ENCODE measurements at regions not wholly inside any gene's neighbourhood (a gene's known extent, or its start where the extent isn't known, plus 50 kb on each side); places are given as distances from the start of the nearest gene placed in this dataset.

DNA sequence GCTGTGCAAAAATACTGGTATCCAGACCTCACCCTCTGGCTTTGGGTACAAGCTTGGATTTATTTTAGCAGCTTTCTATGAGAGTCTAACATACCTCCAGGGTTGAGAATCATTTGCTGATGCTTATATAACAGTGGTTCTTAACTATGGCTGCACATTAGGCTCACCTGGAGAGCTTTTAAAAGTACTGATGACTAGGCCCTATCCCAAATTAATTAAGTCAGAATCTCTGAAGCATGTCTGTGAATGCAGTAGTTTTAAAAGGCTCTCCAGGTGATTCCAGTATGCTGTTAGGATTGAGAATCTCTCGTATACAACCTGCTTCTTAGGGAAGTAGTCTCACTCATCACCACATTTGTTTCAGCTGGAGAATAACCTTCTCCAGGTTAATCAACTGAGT, 99.2 kb downstream of the PDHA2 start:
- H3K9ac ChIP-seq (ENCODE audit: control insufficient read depth, insufficient read depth, low read length): no peak overlapping the region
- H3K9me3 ChIP-seq (replicated peaks; ENCODE audit: control insufficient read depth, insufficient read depth, low read length): no peaks in the 10 kb centered on the region
- DNase-seq (ENCODE audit: low read depth, low spot score): no peak
- H3K27me3 ChIP-seq (replicated peaks in 1 of 2; ENCODE audit: control insufficient read depth in 2 of 2, insufficient read depth in 2 of 2, low read length in 1 of 2): no peaks in the 10 kb centered on the region
- ChIA-PET POLR2A (no interaction called here), RAD21 (ENCODE audit: unreplicated experiment) (no interaction called here), CTCF (no interaction called here), SMC1A (ENCODE audit: uncharacterized antibody, unreplicated experiment) (interaction anchor here (0.5 to 0.6 kb wide), 2 partner anchors 77 to 458 kb away, joined by 3 read pairs; no protein-coding TSS in a partner anchor)
- intact Hi-C loops (cut with micrococcal nuclease; ENCODE audit: unreplicated experiment) (no loop called here), in situ Hi-C loops (cut with MboI) (no loop called here)
- no peak overlapping the region for H3K4me3 ChIP-seq
- no peak for TF ChIP-seq HDAC2 (IDR thresholded peaks at IDR 0.05)
- no peak for TF ChIP-seq STAT1 (conservative IDR thresholded peaks at IDR 0.05)
- TF ChIP-seq SREBF2 (IDR thresholded peaks at IDR 0.05; ENCODE audit: low read length): no peak
- TF ChIP-seq, protein P1, sequence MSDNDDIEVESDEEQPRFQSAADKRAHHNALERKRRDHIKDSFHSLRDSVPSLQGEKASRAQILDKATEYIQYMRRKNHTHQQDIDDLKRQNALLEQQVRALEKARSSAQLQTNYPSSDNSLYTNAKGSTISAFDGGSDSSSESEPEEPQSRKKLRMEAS (IDR thresholded peaks at IDR 0.05; ENCODE audit: low read depth, low read length): no peak
- no peak overlapping the region for H2AFZ ChIP-seq (ENCODE audit: control insufficient read depth, low read depth, low read length)
- no peak for FAIRE-seq
- H4K20me1 ChIP-seq (ENCODE audit: control insufficient read depth, insufficient read depth): no peaks in the 10 kb centered on the region
- H3K4me2 ChIP-seq (ENCODE audit: control insufficient read depth, insufficient read depth): no peak overlapping the region
- ATAC-seq: no peak
- no peaks in the 10 kb centered on the region for H3K4me1 ChIP-seq (ENCODE audit: control insufficient read depth, insufficient read depth, low read length)
- no peaks in the 10 kb centered on the region for H3K79me2 ChIP-seq (ENCODE audit: control insufficient read depth, insufficient read depth, low read length)
- no peaks in the 10 kb centered on the region for H3K36me3 ChIP-seq (ENCODE audit: control insufficient read depth in 2 of 2, insufficient read depth in 2 of 2, low read length in 1 of 2)
- no TSS peak for BruUV-seq (replicated peaks)
- 24% methylated on average over 1 of the region's 1 CpG for WGBS (ENCODE audit: insufficient coverage, insufficient replicate concordance, low lambda C conversion rate, missing lambda C conversion rate)
- no peak overlapping the region for H3K27ac ChIP-seq (ENCODE audit: control insufficient read depth, insufficient read depth)

DNA sequence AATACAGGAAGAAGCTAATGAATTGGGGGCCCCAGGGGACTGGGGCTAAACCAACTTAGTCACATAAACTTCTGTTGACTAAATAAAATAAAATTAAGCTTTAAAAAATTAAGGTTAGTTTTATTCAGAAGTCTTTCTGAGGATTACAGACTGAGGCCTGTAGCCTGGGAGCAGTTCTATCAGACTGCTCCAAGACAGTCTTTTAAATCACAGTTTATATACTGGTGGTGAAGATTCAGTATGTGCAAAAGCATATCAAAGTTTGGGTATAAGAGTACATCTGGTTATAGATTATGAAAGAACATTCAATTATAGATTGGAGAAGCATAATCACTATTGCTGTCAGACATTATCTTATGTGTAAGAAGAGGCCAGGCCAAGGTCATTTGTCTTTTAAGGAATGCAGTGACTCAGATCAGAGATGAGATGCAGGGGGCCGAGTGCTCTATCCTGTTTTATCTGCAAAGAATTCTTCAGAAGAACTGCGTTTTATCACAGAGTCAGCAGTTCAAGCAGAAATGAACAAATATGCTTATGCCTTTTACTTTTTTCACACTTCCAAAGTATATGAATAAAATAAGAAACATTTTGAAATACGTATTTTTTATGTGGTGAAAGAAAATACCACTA, 109.4 kb downstream of the PDHA2 start:
- TF ChIP-seq STAT3 (IDR thresholded peaks at IDR 0.05; ENCODE audit: low read depth, low read length) (no peak), NFYA (IDR thresholded peaks at IDR 0.05; ENCODE audit: borderline replicate concordance, low read depth, low read length) (no peak), POLR2AphosphoS5 (IDR thresholded peaks at IDR 0.05; ENCODE audit: low read length) (no peak), POLR2A (IDR thresholded peaks at IDR 0.05; ENCODE audit: low read depth, low read length) (no peak)
- TF ChIP-seq, protein P2, sequence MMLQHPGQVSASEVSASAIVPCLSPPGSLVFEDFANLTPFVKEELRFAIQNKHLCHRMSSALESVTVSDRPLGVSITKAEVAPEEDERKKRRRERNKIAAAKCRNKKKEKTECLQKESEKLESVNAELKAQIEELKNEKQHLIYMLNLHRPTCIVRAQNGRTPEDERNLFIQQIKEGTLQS (IDR thresholded peaks at IDR 0.05; ENCODE audit: borderline replicate concordance, extremely low read depth, low read depth, low read length): no peak
- TF ChIP-seq, protein P3, sequence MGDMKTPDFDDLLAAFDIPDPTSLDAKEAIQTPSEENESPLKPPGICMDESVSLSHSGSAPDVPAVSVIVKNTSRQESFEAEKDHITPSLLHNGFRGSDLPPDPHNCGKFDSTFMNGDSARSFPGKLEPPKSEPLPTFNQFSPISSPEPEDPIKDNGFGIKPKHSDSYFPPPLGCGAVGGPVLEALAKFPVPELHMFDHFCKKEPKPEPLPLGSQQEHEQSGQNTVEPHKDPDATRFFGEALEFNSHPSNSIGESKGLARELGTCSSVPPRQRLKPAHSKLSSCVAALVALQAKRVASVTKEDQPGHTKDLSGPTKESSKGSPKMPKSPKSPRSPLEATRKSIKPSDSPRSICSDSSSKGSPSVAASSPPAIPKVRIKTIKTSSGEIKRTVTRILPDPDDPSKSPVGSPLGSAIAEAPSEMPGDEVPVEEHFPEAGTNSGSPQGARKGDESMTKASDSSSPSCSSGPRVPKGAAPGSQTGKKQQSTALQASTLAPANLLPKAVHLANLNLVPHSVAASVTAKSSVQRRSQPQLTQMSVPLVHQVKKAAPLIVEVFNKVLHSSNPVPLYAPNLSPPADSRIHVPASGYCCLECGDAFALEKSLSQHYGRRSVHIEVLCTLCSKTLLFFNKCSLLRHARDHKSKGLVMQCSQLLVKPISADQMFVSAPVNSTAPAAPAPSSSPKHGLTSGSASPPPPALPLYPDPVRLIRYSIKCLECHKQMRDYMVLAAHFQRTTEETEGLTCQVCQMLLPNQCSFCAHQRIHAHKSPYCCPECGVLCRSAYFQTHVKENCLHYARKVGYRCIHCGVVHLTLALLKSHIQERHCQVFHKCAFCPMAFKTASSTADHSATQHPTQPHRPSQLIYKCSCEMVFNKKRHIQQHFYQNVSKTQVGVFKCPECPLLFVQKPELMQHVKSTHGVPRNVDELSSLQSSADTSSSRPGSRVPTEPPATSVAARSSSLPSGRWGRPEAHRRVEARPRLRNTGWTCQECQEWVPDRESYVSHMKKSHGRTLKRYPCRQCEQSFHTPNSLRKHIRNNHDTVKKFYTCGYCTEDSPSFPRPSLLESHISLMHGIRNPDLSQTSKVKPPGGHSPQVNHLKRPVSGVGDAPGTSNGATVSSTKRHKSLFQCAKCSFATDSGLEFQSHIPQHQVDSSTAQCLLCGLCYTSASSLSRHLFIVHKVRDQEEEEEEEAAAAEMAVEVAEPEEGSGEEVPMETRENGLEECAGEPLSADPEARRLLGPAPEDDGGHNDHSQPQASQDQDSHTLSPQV (IDR thresholded peaks at IDR 0.05): no peak
- no peak overlapping the region for H3K4me2 ChIP-seq (ENCODE audit: control insufficient read depth, insufficient read depth)
- H3K79me2 ChIP-seq (ENCODE audit: control insufficient read depth, insufficient read depth, low read length): no peaks in the 10 kb centered on the region
- no peaks in the 10 kb centered on the region for H3K36me3 ChIP-seq (ENCODE audit: control insufficient read depth in 2 of 2, insufficient read depth in 2 of 2, low read length in 1 of 2)
- no peaks in the 10 kb centered on the region for H4K20me1 ChIP-seq (ENCODE audit: control insufficient read depth, insufficient read depth)
- H3K27me3 ChIP-seq (replicated peaks in 1 of 2; ENCODE audit: control insufficient read depth in 2 of 2, insufficient read depth in 2 of 2, low read length in 1 of 2): no peaks in the 10 kb centered on the region
- ChIA-PET SMC1A (ENCODE audit: uncharacterized antibody, unreplicated experiment) (no interaction called here), RAD21 (ENCODE audit: unreplicated experiment) (no interaction called here), POLR2A (no interaction called here), CTCF (interaction anchor here (0.6 kb wide), 1 partner anchor 9 kb away, joined by 3 read pairs; no protein-coding TSS in a partner anchor)
- H3K9ac ChIP-seq (ENCODE audit: control insufficient read depth, insufficient read depth, low read length): no peak overlapping the region
- DNase-seq (ENCODE audit: low read depth, low spot score): no peak
- intact Hi-C loops (cut with micrococcal nuclease; ENCODE audit: unreplicated experiment) (no loop called here), in situ Hi-C loops (cut with MboI) (no loop called here)
- FAIRE-seq: no peak
- no peak for ATAC-seq
- H3K9me3 ChIP-seq (replicated peaks; ENCODE audit: control insufficient read depth, insufficient read depth, low read length): no peaks in the 10 kb centered on the region
- no TSS peak for BruUV-seq (replicated peaks)
- no peak overlapping the region for H3K27ac ChIP-seq (ENCODE audit: control insufficient read depth, insufficient read depth)
- 0% methylated on average over 3 of the region's 3 CpGs for WGBS (ENCODE audit: insufficient coverage, insufficient replicate concordance, low lambda C conversion rate, missing lambda C conversion rate)
- no peaks in the 10 kb centered on the region for H3K4me1 ChIP-seq (ENCODE audit: control insufficient read depth, insufficient read depth, low read length)
- no peak overlapping the region for H2AFZ ChIP-seq (ENCODE audit: control insufficient read depth, low read depth, low read length)
- H3K4me3 ChIP-seq: no peak overlapping the region

All from GM12878 (cell line).